Neural cell (in vitro differentiated cells): ENCODE measurements at regions not wholly inside any gene's neighbourhood (a gene's known extent, or its start where the extent isn't known, plus 50 kb on each side); places are given as distances from the start of the nearest gene placed in this dataset.

Source experiments
- H2AFZ ChIP-seq: fragments of 200-600, 300-800 bp; sonication (generic), shearing (Covaris generic); 2 replicates; pipeline ENCODE4 v1.6.0; 2014; ENCODE audit warnings: low read depth, mild to moderate bottlenecking, antibody characterized with exemption, low read length, moderate library complexity
- H3F3A ChIP-seq: fragments of 200-600 bp; shearing (Covaris generic); 2 replicates; pipeline ENCODE4 v1.6.1; 2016; ENCODE audit warnings: mild to moderate bottlenecking, moderate library complexity, mixed read lengths, antibody characterized with exemption, low read length; ENCODE audit not compliant: insufficient read depth, poor library complexity, severe bottlenecking
- H3K27ac ChIP-seq: fragments of 200-600, 300-800 bp; sonication (generic), shearing (Covaris generic); 2 replicates; pipeline ENCODE4 v1.5.1; 2014; ENCODE audit warnings: mild to moderate bottlenecking, low read length, moderate library complexity
- H3K27me3 ChIP-seq: fragments of 300-800, 200-600 bp; sonication (generic), shearing (Covaris generic); 2 replicates; pipeline ENCODE4 v1.6.0; 2014; ENCODE audit warnings: mild to moderate bottlenecking, low read depth, low read length, moderate library complexity; ENCODE audit not compliant: insufficient read depth
- H3K36me3 ChIP-seq: fragments of 300-800, 200-600 bp; sonication (generic), shearing (Covaris generic); 2 replicates; pipeline ENCODE4 v1.5.1; 2014; ENCODE audit warnings: mild to moderate bottlenecking, antibody characterized with exemption, low read length, moderate library complexity; ENCODE audit not compliant: insufficient read depth
- H3K4me2 ChIP-seq: fragments of 300-800, 200-600 bp; sonication (generic), shearing (Covaris generic); 2 replicates; pipeline ENCODE4 v1.6.0; 2014; ENCODE audit warnings: mild to moderate bottlenecking, low read length
- H3K4me3 ChIP-seq: fragments of 300-800, 200-600 bp; sonication (generic), shearing (Covaris generic); 2 replicates; pipeline ENCODE4 v1.5.1; 2014; ENCODE audit warnings: mild to moderate bottlenecking, low read length, moderate library complexity
- H3K79me2 ChIP-seq: fragments of 200-600 bp; shearing (Covaris generic); replicated peaks from 2 replicates; pipeline ENCODE4 v1.6.0; 2014; ENCODE audit warnings: mild to moderate bottlenecking, low read length, moderate library complexity; ENCODE audit not compliant: insufficient read depth
- H3K9ac ChIP-seq: fragments of 300-800, 200-600 bp; sonication (generic), shearing (Covaris generic); 2 replicates; pipeline ENCODE4 v1.6.1; 2016; ENCODE audit warnings: mild to moderate bottlenecking, low read length, mixed read lengths
- H3K9me2 ChIP-seq: fragments of 200-600 bp; shearing (Covaris generic); 2 replicates; pipeline ENCODE4 v1.6.1; 2016; ENCODE audit warnings: mild to moderate bottlenecking, low read length, mixed read lengths; ENCODE audit not compliant: insufficient read depth
- H3K9me3 ChIP-seq: fragments of 200-600, 300-800 bp; sonication (generic), shearing (Covaris generic); 2 replicates; pipeline ENCODE4 v1.6.1; 2016; ENCODE audit warnings: mild to moderate bottlenecking, mixed run types, low read length, moderate library complexity, mixed read lengths
- H4K20me1 ChIP-seq: fragments of 200-600 bp; shearing (Covaris generic); 2 replicates; pipeline ENCODE4 v1.6.1; 2016; ENCODE audit warnings: mild to moderate bottlenecking, mixed run types; ENCODE audit not compliant: insufficient read depth
- EP300 ChIP-seq: fragments of 450-650 bp; conservative IDR thresholded peaks from 2 replicates; pipeline ENCODE4 v1.6.1; 2014; ENCODE audit warnings: antibody characterized with exemption, mild to moderate bottlenecking, moderate library complexity; ENCODE audit not compliant: poor library complexity, severe bottlenecking
- EZH2 ChIP-seq: fragments of 200-600, 300-800 bp; shearing (Covaris generic), sonication (generic); IDR thresholded peaks from 2 replicates; pipeline ENCODE4 v1.6.1; 2014; ENCODE audit warnings: antibody characterized with exemption, low read length, borderline replicate concordance, mild to moderate bottlenecking; ENCODE audit not compliant: insufficient read depth, poor library complexity, severe bottlenecking
- MXI1 ChIP-seq: fragments of 450-650 bp; conservative IDR thresholded peaks from 2 replicates; pipeline ENCODE4 v1.6.1; 2014; ENCODE audit warnings: antibody characterized with exemption, mild to moderate bottlenecking; ENCODE audit not compliant: poor library complexity, severe bottlenecking
- POLR2AphosphoS5 ChIP-seq: IDR thresholded peaks from 2 replicates; pipeline ENCODE4 v1.6.1; 2012
- RAD21 ChIP-seq: fragments of 450-650 bp; conservative IDR thresholded peaks from 2 replicates; pipeline ENCODE4 v1.6.1; 2014; ENCODE audit warnings: antibody characterized with exemption, mild to moderate bottlenecking, moderate library complexity
- SMC3 ChIP-seq: fragments of 450-650 bp; conservative IDR thresholded peaks from 2 replicates; pipeline ENCODE4 v1.6.1; 2014; ENCODE audit warnings: antibody characterized with exemption, mild to moderate bottlenecking, moderate library complexity; ENCODE audit not compliant: poor library complexity
- TAF1 ChIP-seq: IDR thresholded peaks from 2 replicates; pipeline ENCODE4 v1.6.1; 2012; ENCODE audit warnings: low read depth
- TF ChIP-seq, protein P1 (sequence below): IDR thresholded peaks from 2 replicates; pipeline ENCODE4 v1.6.1; 2012; ENCODE audit warnings: borderline replicate concordance
- TF ChIP-seq, protein P2 (sequence below): fragments of 450-650 bp; IDR thresholded peaks from 2 replicates; pipeline ENCODE4 v1.5.1; 2014; ENCODE audit warnings: antibody characterized with exemption, mild to moderate bottlenecking, moderate library complexity; ENCODE audit not compliant: poor library complexity, severe bottlenecking

DNA sequence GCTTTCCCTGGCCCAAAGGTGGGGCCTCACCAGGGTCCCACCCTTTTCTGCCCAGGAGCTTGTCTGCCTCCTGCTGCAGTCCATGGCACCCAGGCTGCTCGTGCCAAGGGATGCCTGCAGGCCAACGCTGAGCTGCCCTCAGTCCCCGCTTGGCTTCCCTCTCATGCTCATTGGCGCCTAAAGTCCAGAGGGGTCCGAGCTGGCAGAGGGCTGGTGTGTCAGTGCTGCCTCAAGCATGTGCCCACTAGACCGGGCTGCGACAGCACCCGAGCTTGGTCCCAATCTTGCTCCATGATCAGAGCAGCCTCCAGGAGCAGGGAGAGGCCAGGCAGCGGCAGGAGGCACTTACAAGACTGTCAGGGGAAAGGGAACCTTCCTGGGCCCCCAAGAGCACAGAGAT, 287.0 kb downstream of the ICOS start:
- H2AFZ ChIP-seq = no peak overlapping the region
- no peaks in the 10 kb centered on the region for H3K27me3 ChIP-seq
- no peak for TF ChIP-seq MXI1
- TF ChIP-seq EZH2 = no peak
- TF ChIP-seq POLR2AphosphoS5 = no peak
- TF ChIP-seq RAD21 = no peak
- no peak for TF ChIP-seq EP300
- TF ChIP-seq TAF1 = no peak
- TF ChIP-seq, protein P1, sequence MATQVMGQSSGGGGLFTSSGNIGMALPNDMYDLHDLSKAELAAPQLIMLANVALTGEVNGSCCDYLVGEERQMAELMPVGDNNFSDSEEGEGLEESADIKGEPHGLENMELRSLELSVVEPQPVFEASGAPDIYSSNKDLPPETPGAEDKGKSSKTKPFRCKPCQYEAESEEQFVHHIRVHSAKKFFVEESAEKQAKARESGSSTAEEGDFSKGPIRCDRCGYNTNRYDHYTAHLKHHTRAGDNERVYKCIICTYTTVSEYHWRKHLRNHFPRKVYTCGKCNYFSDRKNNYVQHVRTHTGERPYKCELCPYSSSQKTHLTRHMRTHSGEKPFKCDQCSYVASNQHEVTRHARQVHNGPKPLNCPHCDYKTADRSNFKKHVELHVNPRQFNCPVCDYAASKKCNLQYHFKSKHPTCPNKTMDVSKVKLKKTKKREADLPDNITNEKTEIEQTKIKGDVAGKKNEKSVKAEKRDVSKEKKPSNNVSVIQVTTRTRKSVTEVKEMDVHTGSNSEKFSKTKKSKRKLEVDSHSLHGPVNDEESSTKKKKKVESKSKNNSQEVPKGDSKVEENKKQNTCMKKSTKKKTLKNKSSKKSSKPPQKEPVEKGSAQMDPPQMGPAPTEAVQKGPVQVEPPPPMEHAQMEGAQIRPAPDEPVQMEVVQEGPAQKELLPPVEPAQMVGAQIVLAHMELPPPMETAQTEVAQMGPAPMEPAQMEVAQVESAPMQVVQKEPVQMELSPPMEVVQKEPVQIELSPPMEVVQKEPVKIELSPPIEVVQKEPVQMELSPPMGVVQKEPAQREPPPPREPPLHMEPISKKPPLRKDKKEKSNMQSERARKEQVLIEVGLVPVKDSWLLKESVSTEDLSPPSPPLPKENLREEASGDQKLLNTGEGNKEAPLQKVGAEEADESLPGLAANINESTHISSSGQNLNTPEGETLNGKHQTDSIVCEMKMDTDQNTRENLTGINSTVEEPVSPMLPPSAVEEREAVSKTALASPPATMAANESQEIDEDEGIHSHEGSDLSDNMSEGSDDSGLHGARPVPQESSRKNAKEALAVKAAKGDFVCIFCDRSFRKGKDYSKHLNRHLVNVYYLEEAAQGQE = no peak
- TF ChIP-seq SMC3 = no peak
- TF ChIP-seq, protein P2, sequence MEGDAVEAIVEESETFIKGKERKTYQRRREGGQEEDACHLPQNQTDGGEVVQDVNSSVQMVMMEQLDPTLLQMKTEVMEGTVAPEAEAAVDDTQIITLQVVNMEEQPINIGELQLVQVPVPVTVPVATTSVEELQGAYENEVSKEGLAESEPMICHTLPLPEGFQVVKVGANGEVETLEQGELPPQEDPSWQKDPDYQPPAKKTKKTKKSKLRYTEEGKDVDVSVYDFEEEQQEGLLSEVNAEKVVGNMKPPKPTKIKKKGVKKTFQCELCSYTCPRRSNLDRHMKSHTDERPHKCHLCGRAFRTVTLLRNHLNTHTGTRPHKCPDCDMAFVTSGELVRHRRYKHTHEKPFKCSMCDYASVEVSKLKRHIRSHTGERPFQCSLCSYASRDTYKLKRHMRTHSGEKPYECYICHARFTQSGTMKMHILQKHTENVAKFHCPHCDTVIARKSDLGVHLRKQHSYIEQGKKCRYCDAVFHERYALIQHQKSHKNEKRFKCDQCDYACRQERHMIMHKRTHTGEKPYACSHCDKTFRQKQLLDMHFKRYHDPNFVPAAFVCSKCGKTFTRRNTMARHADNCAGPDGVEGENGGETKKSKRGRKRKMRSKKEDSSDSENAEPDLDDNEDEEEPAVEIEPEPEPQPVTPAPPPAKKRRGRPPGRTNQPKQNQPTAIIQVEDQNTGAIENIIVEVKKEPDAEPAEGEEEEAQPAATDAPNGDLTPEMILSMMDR = no peak

DNA sequence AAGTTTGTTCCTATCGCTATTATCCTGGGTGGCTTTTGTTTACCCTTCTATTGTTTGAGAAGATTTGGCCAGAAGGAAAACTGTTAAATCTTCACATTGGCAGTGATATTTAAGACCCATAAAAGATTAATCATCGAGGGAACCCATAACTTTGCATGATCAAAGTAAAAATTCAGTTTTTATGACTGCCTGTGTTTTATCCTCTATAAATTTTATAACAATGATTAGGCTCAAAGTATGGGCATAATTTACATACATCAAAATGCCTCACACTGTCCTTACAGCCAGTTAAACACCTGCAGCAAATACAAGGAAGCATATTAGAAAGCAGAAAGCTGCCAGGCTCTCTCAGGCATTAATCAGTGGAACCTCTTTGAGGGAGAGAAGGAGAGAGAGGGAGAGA, 289.1 kb downstream of the ICOS start:
- Histone ChIP-seq H3K4me3 (no peak overlapping the region), H2AFZ (no peak overlapping the region), H3K9me3 (no peaks in the 10 kb centered on the region), H3K36me3 (no peaks in the 10 kb centered on the region), H3K27ac (no peak overlapping the region), H4K20me1 (no peaks in the 10 kb centered on the region), H3K27me3 (no peaks in the 10 kb centered on the region), H3K9me2 (no peaks in the 10 kb centered on the region), H3K4me2 (no peak overlapping the region), H3K9ac (no peak overlapping the region), H3F3A (no peaks in the 10 kb centered on the region), H3K79me2 (no peaks in the 10 kb centered on the region)
- TF ChIP-seq EZH2 (no peak), POLR2AphosphoS5 (no peak)

More for the DNA sequence above, 287.0 kb downstream of the ICOS start:
- Histone ChIP-seq H3K4me2 (no peak overlapping the region), H3K27ac (no peak overlapping the region), H3K9ac (no peak overlapping the region), H3K36me3 (no peaks in the 10 kb centered on the region), H3K9me3 (no peaks in the 10 kb centered on the region), H3K9me2 (no peaks in the 10 kb centered on the region), H4K20me1 (no peaks in the 10 kb centered on the region), H3F3A (no peaks in the 10 kb centered on the region), H3K4me3 (no peak overlapping the region), H3K79me2 (no peaks in the 10 kb centered on the region)

DNA sequence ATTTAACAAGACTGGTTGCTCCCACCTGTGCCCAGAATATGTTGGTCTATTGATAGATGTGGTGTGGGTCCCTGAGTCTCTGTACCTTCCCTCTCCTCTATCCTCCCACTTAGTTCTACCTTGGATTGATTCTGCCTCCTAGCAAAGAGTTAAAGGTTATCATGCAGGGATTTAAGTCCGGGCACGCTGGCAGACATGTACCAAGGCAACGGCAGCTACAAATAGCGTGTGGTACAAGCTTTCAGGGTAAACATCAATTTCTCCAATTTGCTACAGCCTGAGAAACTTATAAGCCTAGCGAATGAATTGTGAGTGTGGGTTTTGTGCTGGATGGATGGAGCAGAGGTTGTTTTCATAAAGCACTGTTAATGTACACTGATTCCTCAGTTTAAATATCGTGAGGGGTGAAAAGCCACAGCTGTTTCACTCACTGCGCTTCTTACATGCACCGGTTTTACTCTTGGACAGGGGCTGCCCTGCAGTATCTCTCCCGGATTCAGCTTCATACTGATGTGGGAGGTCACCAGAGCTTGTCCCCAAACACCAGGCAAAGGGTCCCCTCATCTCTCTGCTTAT, 289.8 kb downstream of the ICOS start:
- Histone ChIP-seq H3F3A (no peaks in the 10 kb centered on the region), H3K79me2 (no peaks in the 10 kb centered on the region), H3K4me2 (no peak overlapping the region), H3K9me3 (no peaks in the 10 kb centered on the region), H2AFZ (no peak overlapping the region), H3K36me3 (no peaks in the 10 kb centered on the region), H4K20me1 (no peaks in the 10 kb centered on the region), H3K4me3 (no peak overlapping the region), H3K27me3 (no peaks in the 10 kb centered on the region), H3K27ac (no peak overlapping the region), H3K9me2 (no peaks in the 10 kb centered on the region), H3K9ac (no peak overlapping the region)
- TF ChIP-seq POLR2AphosphoS5 (no peak), TAF1 (no peak), RAD21 (no peak), EP300 (no peak), MXI1 (no peak), EZH2 (no peak), SMC3 (no peak)
- TF ChIP-seq, protein P2 = no peak
- TF ChIP-seq, protein P1 = no peak
